H9 (cell line): ENCODE measurements at regions not wholly inside any gene's neighbourhood (a gene's known extent, or its start where the extent isn't known, plus 50 kb on each side); places are given as distances from the start of the nearest gene placed in this dataset.
A peak's percentile ranks its signal among the peaks of the same experiment; 100 is the strongest.

Experiments
- DNase-seq: peaks from one replicate; pipeline ENCODE4 v3.0.0-alpha.2; 2017
- H2AFZ ChIP-seq: one replicate; pipeline ENCODE4 v1.6.1; 2013; ENCODE audit warnings: mild to moderate bottlenecking, low read length, control low read depth, moderate library complexity
- H2AK5ac ChIP-seq: 2 replicates; pipeline ENCODE4 v1.6.1; 2013; ENCODE audit warnings: low read length, control low read depth, mixed read lengths; ENCODE audit not compliant: insufficient read length
- H2BK120ac ChIP-seq: one replicate; pipeline ENCODE4 v1.6.1; 2013; ENCODE audit warnings: low read depth, mild to moderate bottlenecking, low read length, control low read depth, inconsistent platforms; ENCODE audit not compliant: poor library complexity, severe bottlenecking
- H2BK12ac ChIP-seq: 2 replicates; pipeline ENCODE4 v1.6.1; 2013; ENCODE audit warnings: low read length, control low read depth, mixed read lengths, low read depth; ENCODE audit not compliant: insufficient read length
- H2BK15ac ChIP-seq: 2 replicates; pipeline ENCODE4 v1.6.1; 2013; ENCODE audit warnings: low read depth, low read length, control low read depth
- H2BK20ac ChIP-seq: one replicate; pipeline ENCODE4 v1.6.1; 2013; ENCODE audit warnings: low read depth, mild to moderate bottlenecking, low read length, control low read depth, inconsistent platforms; ENCODE audit not compliant: poor library complexity, severe bottlenecking
- H2BK5ac ChIP-seq: 2 replicates; pipeline ENCODE4 v1.6.1; 2013; ENCODE audit warnings: low read length, control low read depth, mixed read lengths; ENCODE audit not compliant: insufficient read length
- H3K14ac ChIP-seq: 2 replicates; pipeline ENCODE4 v1.6.1; 2013; ENCODE audit warnings: low read length, control low read depth; ENCODE audit not compliant: insufficient read depth
- H3K18ac ChIP-seq: 2 replicates; pipeline ENCODE4 v1.6.1; 2013; ENCODE audit warnings: low read depth, mild to moderate bottlenecking, mixed read lengths, low read length, control low read depth; ENCODE audit not compliant: insufficient read length
- H3K23ac ChIP-seq: 2 replicates; pipeline ENCODE4 v1.6.1; 2013; ENCODE audit warnings: low read length, control low read depth, mixed read lengths, low read depth; ENCODE audit not compliant: insufficient read length
- H3K23me2 ChIP-seq: 2 replicates; pipeline ENCODE4 v1.6.1; 2013; ENCODE audit warnings: low read depth, mild to moderate bottlenecking, mixed read lengths, low read length, control low read depth; ENCODE audit not compliant: insufficient read length, poor library complexity, severe bottlenecking
- H3K27ac ChIP-seq: 2 replicates; pipeline ENCODE4 v1.5.1; 2013; ENCODE audit warnings: low read length, control low read depth, mixed read lengths, low read depth; ENCODE audit not compliant: insufficient read length
- H3K27me3 ChIP-seq: 2 replicates; pipeline ENCODE4 v1.6.1; 2013; ENCODE audit warnings: low read length, control low read depth, inconsistent platforms; ENCODE audit not compliant: insufficient read depth
- H3K4ac ChIP-seq: 2 replicates; pipeline ENCODE4 v1.6.1; 2013; ENCODE audit warnings: low read depth, mild to moderate bottlenecking, control low read depth, inconsistent platforms, low read length, moderate library complexity
- H3K4me1 ChIP-seq: 2 replicates; pipeline ENCODE4 v1.6.1; 2013; ENCODE audit warnings: low read length, control low read depth, inconsistent platforms; ENCODE audit not compliant: insufficient read depth
- H3K4me2 ChIP-seq: 2 replicates; pipeline ENCODE4 v1.6.1; 2013; ENCODE audit warnings: low read length, control low read depth, mixed read lengths; ENCODE audit not compliant: insufficient read length, insufficient read depth
- H3K56ac ChIP-seq: 2 replicates; pipeline ENCODE4 v1.6.1; 2013; ENCODE audit warnings: low read depth, mild to moderate bottlenecking, mixed read lengths, low read length, control low read depth; ENCODE audit not compliant: insufficient read length
- H3K79me1 ChIP-seq: 2 replicates; pipeline ENCODE4 v1.6.1; 2013; ENCODE audit warnings: low read depth, mild to moderate bottlenecking, moderate library complexity, low read length, control low read depth, inconsistent platforms; ENCODE audit not compliant: insufficient read depth, poor library complexity, severe bottlenecking
- H3K79me2 ChIP-seq: 2 replicates; pipeline ENCODE4 v1.6.1; 2013; ENCODE audit warnings: low read length, control low read depth, inconsistent platforms; ENCODE audit not compliant: insufficient read depth
- H3K9ac ChIP-seq: 2 replicates; pipeline ENCODE4 v1.6.1; 2013; ENCODE audit warnings: low read length, control low read depth, mixed read lengths; ENCODE audit not compliant: insufficient read length; ENCODE audit errors: extremely low read depth
- H3K9me3 ChIP-seq: one replicate; pipeline ENCODE4 v1.6.1; 2013; ENCODE audit warnings: low read depth, low read length, inconsistent platforms; ENCODE audit not compliant: control insufficient read depth
- H3T11ph ChIP-seq: one replicate; pipeline ENCODE4 v1.6.1; 2013; ENCODE audit warnings: mild to moderate bottlenecking, low read length, control low read depth, inconsistent platforms
- H4K20me1 ChIP-seq: one replicate; pipeline ENCODE4 v1.6.1; 2013; ENCODE audit not compliant: control insufficient read depth, insufficient read length, insufficient read depth
- H4K5ac ChIP-seq: 2 replicates; pipeline ENCODE4 v1.6.1; 2013; ENCODE audit warnings: low read depth, mild to moderate bottlenecking, mixed read lengths, low read length, control low read depth; ENCODE audit not compliant: insufficient read length
- H4K8ac ChIP-seq: replicated peaks from 2 replicates; pipeline ENCODE4 v1.6.1; 2013; ENCODE audit warnings: low read length, control low read depth, mixed read lengths, low read depth; ENCODE audit not compliant: insufficient read length
- H4K91ac ChIP-seq: 2 replicates; pipeline ENCODE4 v1.6.1; 2013; ENCODE audit warnings: low read depth, mild to moderate bottlenecking, moderate library complexity, mixed read lengths, low read length, control low read depth; ENCODE audit not compliant: insufficient read length
- H3K27ac Mint-ChIP-seq, 3 experiments: 2 replicates in 2 of 3; 3 replicates in 1 of 3; pipeline ENCODE4 v1.8.0; 2020 to 2021; ENCODE audit warnings: mixed read lengths in 3 of 3, mild to moderate bottlenecking in 1 of 3, moderate library complexity in 1 of 3
- H3K27me3 Mint-ChIP-seq: 2 replicates; pipeline ENCODE4 v1.8.0; 2021; ENCODE audit warnings: low read depth, mild to moderate bottlenecking, moderate library complexity, mixed read lengths
- H3K36me3 Mint-ChIP-seq, 3 experiments: 2 replicates in 2 of 3; 3 replicates in 1 of 3; pipeline ENCODE4 v1.8.0; 2020 to 2021; ENCODE audit warnings: low read depth in 3 of 3, mixed read lengths in 3 of 3; ENCODE audit not compliant: insufficient read depth in 1 of 3
- H3K4me1 Mint-ChIP-seq, 2 experiments: 2 replicates each; pipeline ENCODE4 v1.8.0; 2020; ENCODE audit warnings: mixed read lengths in 2 of 2
- H3K4me3 Mint-ChIP-seq, 2 experiments: 2 replicates in 1 of 2; 3 replicates in 1 of 2; pipeline ENCODE4 v1.8.0; 2020 to 2021; ENCODE audit warnings: mild to moderate bottlenecking in 2 of 2, mixed read lengths in 2 of 2, moderate library complexity in 1 of 2
- H3K9me3 Mint-ChIP-seq, 2 experiments: 2 replicates in 1 of 2; 3 replicates in 1 of 2; pipeline ENCODE4 v1.8.0; 2020; ENCODE audit warnings: mild to moderate bottlenecking in 2 of 2, mixed read lengths in 2 of 2, moderate library complexity in 1 of 2
- CTCF ChIP-seq: fragments of 200-600 bp; sonication (generic); conservative IDR thresholded peaks from 3 replicates; pipeline ENCODE4 v1.8.0; 2021; ENCODE audit warnings: antibody characterized with exemption, mild to moderate bottlenecking
- WGBS: extraction: QIAGEN DNeasy Blood & Tissue Kit; methylation state at CpG from one replicate; pipeline ENCODE4 v1.1.7; 2013; ENCODE audit warnings: missing lambda C conversion rate, low lambda C conversion rate, mixed read lengths; ENCODE audit not compliant: insufficient read length; ENCODE audit errors: extremely low coverage; 5-methylcytosine and 5-hydroxymethylcytosine counted together

DNA sequence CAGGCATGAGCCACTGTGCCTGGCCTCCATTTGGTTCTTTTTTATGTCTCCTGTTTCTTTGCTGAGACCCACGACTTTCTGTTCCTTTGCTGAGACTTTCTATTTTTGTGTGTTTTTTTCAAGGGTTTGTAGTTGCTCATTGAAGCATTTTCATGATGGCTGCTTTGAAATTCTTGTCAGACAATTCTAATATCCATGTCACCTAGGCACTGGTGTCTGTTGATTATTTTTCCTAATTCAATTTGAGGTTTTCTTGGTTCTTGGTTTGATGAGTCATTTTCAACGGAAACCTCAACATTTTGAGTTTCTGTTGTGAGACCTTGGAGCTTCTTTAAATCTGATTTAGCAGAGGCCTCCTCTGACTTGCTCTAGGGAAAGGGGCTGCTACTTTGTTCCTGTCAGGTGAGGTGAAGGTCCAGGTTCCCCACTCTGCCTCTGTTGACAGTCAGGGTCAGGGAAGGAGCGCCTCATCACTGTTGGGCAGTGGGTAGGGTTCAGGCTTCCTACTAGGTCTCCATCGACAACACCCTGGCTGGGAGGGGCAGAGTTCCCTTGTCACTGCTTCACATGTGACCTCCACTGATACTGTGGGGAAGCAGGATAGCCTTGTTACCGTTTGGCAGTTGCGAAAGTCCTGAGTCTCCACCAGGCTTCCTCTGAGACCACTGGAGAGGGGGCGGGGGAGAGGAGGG is 66.1 kb upstream of the SMOX start:
- Histone ChIP-seq H3K23ac (no peak overlapping the region), H2BK120ac (no peak overlapping the region), H4K5ac (no peak overlapping the region), H2BK20ac (no peak overlapping the region), H3K18ac (no peak overlapping the region), H3K27ac (no peak overlapping the region), H2BK5ac (no peak overlapping the region), H3K4me1 (no peaks in the 10 kb centered on the region), H3K23me2 (no peaks in the 10 kb centered on the region), H3T11ph (no peak overlapping the region), H3K9ac (no peak overlapping the region), H4K20me1 (no peaks in the 10 kb centered on the region), H2AFZ (no peak overlapping the region), H3K79me1 (no peaks in the 10 kb centered on the region), H2BK12ac (no peak overlapping the region), H3K27me3 (peaks cover 4% of the 10 kb centered on the region; the same call in 1 of the 2 replicates), H2BK15ac (no peak overlapping the region), H2AK5ac (no peak overlapping the region), H3K14ac (no peak overlapping the region), H3K9me3 (no peaks in the 10 kb centered on the region), H4K8ac (no peak overlapping the region), H3K4ac (no peak overlapping the region), H3K4me2 (peak overlapping the region; percentile 35), H4K91ac (no peak overlapping the region), H3K56ac (no peak overlapping the region), H3K79me2 (no peaks in the 10 kb centered on the region)
- no CpG with 5 or more reads among the region's 7 CpGs for WGBS
- Mint-ChIP-seq H3K27ac (peak overlapping the region in 1 of 3 experiments; percentile 70; a peak in 2 of 7 replicates), H3K4me3 (peak overlapping the region in 1 of 2 experiments; percentile 4; a peak in 1 of 5 replicates), H3K27me3 (peaks cover 29% of the 10 kb centered on the region), H3K9me3 (peaks cover 0 to 5% of the 10 kb centered on the region in 2 experiments; a peak in 2 of 5 replicates), H3K4me1 (peaks cover 24 to 27% of the 10 kb centered on the region in 2 experiments), H3K36me3 (peaks cover 0 to 5% (median 0%) of the 10 kb centered on the region in 3 experiments; a peak in 2 of 7 replicates)
- peak; percentile 79 for DNase-seq
- no peak for TF ChIP-seq CTCF
